Glutamatergic neuron (in vitro differentiated cells): ENCODE measurements at regions not wholly inside any gene's neighbourhood (a gene's known extent, or its start where the extent isn't known, plus 50 kb on each side); places are given as distances from the start of the nearest gene placed in this dataset.
A peak's percentile ranks its signal among the peaks of the same experiment; 100 is the strongest.

Experiments
- DNase-seq: peaks from one replicate; pipeline ENCODE4 v3.0.0; 2022
- H3K27ac Mint-ChIP-seq: one replicate; pipeline ENCODE4 v1.8.0; 2020; ENCODE audit warnings: mild to moderate bottlenecking, mixed read lengths, inconsistent platforms; ENCODE audit not compliant: unreplicated experiment
- H3K27me3 Mint-ChIP-seq: one replicate; pipeline ENCODE4 v1.8.0; 2020; ENCODE audit warnings: mild to moderate bottlenecking, moderate library complexity, mixed read lengths, inconsistent platforms; ENCODE audit not compliant: unreplicated experiment
- H3K36me3 Mint-ChIP-seq: one replicate; pipeline ENCODE4 v1.8.0; 2020; ENCODE audit warnings: mild to moderate bottlenecking, mixed read lengths, inconsistent platforms; ENCODE audit not compliant: unreplicated experiment
- H3K4me1 Mint-ChIP-seq: one replicate; pipeline ENCODE4 v1.8.0; 2020; ENCODE audit warnings: mild to moderate bottlenecking, low read depth, mixed read lengths, inconsistent platforms; ENCODE audit not compliant: unreplicated experiment
- H3K4me3 Mint-ChIP-seq: one replicate; pipeline ENCODE4 v1.8.0; 2020; ENCODE audit warnings: mild to moderate bottlenecking, mixed read lengths, inconsistent platforms; ENCODE audit not compliant: unreplicated experiment
- H3K9me3 Mint-ChIP-seq: one replicate; pipeline ENCODE4 v1.8.0; 2020; ENCODE audit warnings: mild to moderate bottlenecking, moderate library complexity, mixed read lengths, inconsistent platforms; ENCODE audit not compliant: unreplicated experiment
- TF ChIP-seq, protein P1 (sequence below): fragments of 200-600 bp; sonication (generic); IDR thresholded peaks from one replicate; pipeline ENCODE4 v1.5.0; 2021; ENCODE audit not compliant: partially characterized antibody, unreplicated experiment

DNA sequence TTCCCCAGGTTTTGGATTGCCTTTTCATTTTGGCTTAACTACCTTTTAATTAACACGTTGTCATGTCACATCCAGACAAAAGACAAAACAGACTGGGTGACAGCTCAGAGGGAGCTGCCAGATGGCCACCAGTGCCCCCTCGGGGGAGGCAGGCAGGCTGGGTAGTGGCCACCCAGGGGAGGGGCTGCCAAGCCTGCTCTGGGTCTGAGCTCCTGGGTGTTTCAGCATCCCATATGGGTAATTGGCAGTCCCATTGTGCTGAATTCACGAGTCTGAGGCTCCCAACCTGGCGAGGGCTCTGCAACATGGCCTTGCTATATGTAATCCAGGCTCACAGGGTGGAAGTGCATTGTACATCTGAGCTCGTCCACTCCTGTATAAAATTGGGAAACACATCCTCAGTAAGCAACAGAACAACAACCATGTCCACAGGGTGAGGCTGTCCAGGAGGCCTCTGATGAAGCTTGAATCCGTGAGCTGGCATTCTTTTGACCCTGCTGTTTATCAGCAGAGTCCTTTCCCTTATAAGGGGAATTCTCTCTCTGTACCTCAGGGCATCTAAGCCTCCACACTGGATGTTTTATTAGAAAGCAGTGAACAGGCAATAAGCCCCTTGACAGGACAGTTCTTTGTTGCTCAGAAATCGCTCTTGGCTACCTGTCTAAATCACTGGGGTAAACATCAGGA, 111.7 kb upstream of the SLC22A23 start:
- peaks cover 5% of the 10 kb centered on the region for H3K36me3 Mint-ChIP-seq
- peaks cover 9% of the 10 kb centered on the region for H3K27me3 Mint-ChIP-seq
- H3K4me1 Mint-ChIP-seq: peaks cover 56% of the 10 kb centered on the region
- TF ChIP-seq, protein P1, sequence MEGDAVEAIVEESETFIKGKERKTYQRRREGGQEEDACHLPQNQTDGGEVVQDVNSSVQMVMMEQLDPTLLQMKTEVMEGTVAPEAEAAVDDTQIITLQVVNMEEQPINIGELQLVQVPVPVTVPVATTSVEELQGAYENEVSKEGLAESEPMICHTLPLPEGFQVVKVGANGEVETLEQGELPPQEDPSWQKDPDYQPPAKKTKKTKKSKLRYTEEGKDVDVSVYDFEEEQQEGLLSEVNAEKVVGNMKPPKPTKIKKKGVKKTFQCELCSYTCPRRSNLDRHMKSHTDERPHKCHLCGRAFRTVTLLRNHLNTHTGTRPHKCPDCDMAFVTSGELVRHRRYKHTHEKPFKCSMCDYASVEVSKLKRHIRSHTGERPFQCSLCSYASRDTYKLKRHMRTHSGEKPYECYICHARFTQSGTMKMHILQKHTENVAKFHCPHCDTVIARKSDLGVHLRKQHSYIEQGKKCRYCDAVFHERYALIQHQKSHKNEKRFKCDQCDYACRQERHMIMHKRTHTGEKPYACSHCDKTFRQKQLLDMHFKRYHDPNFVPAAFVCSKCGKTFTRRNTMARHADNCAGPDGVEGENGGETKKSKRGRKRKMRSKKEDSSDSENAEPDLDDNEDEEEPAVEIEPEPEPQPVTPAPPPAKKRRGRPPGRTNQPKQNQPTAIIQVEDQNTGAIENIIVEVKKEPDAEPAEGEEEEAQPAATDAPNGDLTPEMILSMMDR: no peak
- H3K27ac Mint-ChIP-seq: peak overlapping the region; percentile 80
- peak; percentile 65 for DNase-seq
- peak overlapping the region; percentile 7 for H3K4me3 Mint-ChIP-seq
- peaks cover 4% of the 10 kb centered on the region for H3K9me3 Mint-ChIP-seq

DNA sequence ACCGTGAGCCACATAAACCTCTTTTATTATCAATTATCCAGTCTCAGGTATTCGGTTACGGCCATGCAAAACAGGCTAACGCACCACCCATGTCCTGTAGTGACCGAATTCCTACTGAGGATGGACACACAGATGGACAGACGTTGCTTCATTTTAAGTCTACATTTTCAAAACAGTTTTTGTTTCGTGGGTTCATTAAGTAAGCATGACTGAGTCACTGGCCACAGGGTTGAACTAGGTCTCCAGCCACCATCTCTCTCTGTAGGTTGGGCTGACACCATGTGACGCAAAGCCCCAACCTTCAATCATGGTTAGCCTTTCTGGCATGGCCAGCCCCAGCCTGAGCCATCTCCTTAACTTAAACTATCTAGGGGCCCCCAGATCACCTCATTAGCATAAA, 110.0 kb upstream of the SLC22A23 start:
- H3K4me1 Mint-ChIP-seq: peaks cover 64% of the 10 kb centered on the region
- peaks cover 5% of the 10 kb centered on the region for H3K36me3 Mint-ChIP-seq
- peaks cover 6% of the 10 kb centered on the region for H3K27me3 Mint-ChIP-seq
- TF ChIP-seq, protein P1: no peak
- peaks cover 8% of the 10 kb centered on the region for H3K9me3 Mint-ChIP-seq
- no peak overlapping the region for H3K27ac Mint-ChIP-seq
- DNase-seq: no peak
- no peak overlapping the region for H3K4me3 Mint-ChIP-seq

- H3K9me3 Mint-ChIP-seq: peaks cover 8% of the 10 kb centered on the region
- peaks cover 65% of the 10 kb centered on the region for H3K4me1 Mint-ChIP-seq
- peaks cover 5% of the 10 kb centered on the region for H3K36me3 Mint-ChIP-seq
- peaks cover 6% of the 10 kb centered on the region for H3K27me3 Mint-ChIP-seq
- TF ChIP-seq, protein P1: no peak
- no peak overlapping the region for H3K4me3 Mint-ChIP-seq
- no peak overlapping the region for H3K27ac Mint-ChIP-seq
- no peak for DNase-seq
These were observed 108.4 kb upstream of the SLC22A23 start for GRCh38 chr6:3565291-3565690.

GRCh38 chr6:3561725-3562124, 104.9 kb upstream of the SLC22A23 start:
- Mint-ChIP-seq H3K9me3 (peaks cover 8% of the 10 kb centered on the region), H3K27me3 (no peaks in the 10 kb centered on the region), H3K4me1 (peaks cover 39% of the 10 kb centered on the region)

DNA sequence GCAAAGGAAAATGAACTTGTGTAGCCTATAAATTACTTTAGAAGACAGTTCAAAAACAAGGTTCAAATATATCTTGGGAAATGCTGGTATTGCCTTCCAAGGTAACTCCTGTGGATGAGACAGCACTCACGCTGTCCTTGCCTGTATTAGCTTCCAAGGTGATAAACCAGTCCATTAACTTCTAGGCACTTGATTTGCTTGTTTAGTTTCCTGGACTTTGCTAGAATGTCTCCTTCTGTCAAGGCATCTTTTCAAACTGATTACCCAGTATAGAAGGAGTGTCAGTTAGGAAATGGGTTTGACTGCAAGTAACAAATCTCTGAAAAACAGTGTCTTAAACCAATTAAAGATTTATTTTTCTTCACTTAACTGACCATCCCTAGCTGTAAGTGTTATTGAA, 103.4 kb upstream of the SLC22A23 start:
- Mint-ChIP-seq H3K27me3 (no peaks in the 10 kb centered on the region), H3K9me3 (peaks cover 8% of the 10 kb centered on the region), H3K27ac (no peak overlapping the region), H3K4me3 (no peak overlapping the region), H3K36me3 (peaks cover 5% of the 10 kb centered on the region), H3K4me1 (peaks cover 28% of the 10 kb centered on the region)
- TF ChIP-seq, protein P1: no peak
- no peak for DNase-seq

More at GRCh38 chr6:3561725-3562124, 104.9 kb upstream of the SLC22A23 start:
- Mint-ChIP-seq H3K27ac (peak overlapping the region; percentile 85), H3K36me3 (peaks cover 5% of the 10 kb centered on the region), H3K4me3 (peak overlapping the region; percentile 50)
- TF ChIP-seq, protein P1: no peak
- no peak for DNase-seq
